HCT116 (cell line): ENCODE measurements at regions not wholly inside any gene's neighbourhood (a gene's known extent, or its start where the extent isn't known, plus 50 kb on each side); places are given as distances from the start of the nearest gene placed in this dataset.

ENCODE experiments used
- ATAC-seq: fragments of 200-7000 bp; cut with Tn5 transposase; 2 replicates; pipeline ENCODE4 v1.9.1; 2020; ENCODE audit warnings: mild to moderate bottlenecking, moderate library complexity
- BruUV-seq: library from RNA; stranded (reverse); fragments of 400-500 nt; replicated peaks from 2 replicates; lab custom pipeline; 2021; lab: Mats Ljungman, UMichigan
- CTCF ChIA-PET: fragments of 300-600 bp; sonication (Branson Sonifier 250); formaldehyde crosslinking; loops from one replicate; lab custom pipeline; 2021; ENCODE audit warnings: antibody characterized with exemption; lab: Charles Lee
- POLR2A ChIA-PET: fragments of 300-600, 350-600 bp; sonication (Branson Sonifier 250); formaldehyde crosslinking; loops from one replicate; lab custom pipeline; 2021; ENCODE audit warnings: antibody characterized with exemption; lab: Charles Lee
- RAD21 ChIA-PET, 2 experiments: fragments of 300-600 bp; sonication (Branson Sonifier 250); formaldehyde crosslinking; loops; one replicate each; lab custom pipeline; 2023; ENCODE audit warnings: low total read pairs in 2 of 2; ENCODE audit not compliant: uncharacterized antibody in 2 of 2, unreplicated experiment in 2 of 2, low non-redundant PET in 1 of 2; lab: Charles Lee
- DNase-seq: peaks from one replicate; pipeline ENCODE4 v3.0.0-alpha.2; 2010; ENCODE audit warnings: low read depth, low spot score
- H2AFZ ChIP-seq: fragments of 200-600 bp; shearing (Covaris generic), sonication (generic); 2 replicates; pipeline ENCODE4 v1.6.1; 2017; ENCODE audit warnings: low read depth, mixed run types, mixed read lengths, antibody characterized with exemption, low read length; ENCODE audit not compliant: poor library complexity, severe bottlenecking
- H3K27ac ChIP-seq: 2 replicates; pipeline ENCODE4 v1.5.1; 2012; ENCODE audit warnings: low read depth, low read length
- H3K27me3 ChIP-seq: fragments of 200-600 bp; sonication (generic); 2 replicates; pipeline ENCODE4 v1.6.1; 2016; ENCODE audit warnings: mixed run types, low read length, mixed read lengths; ENCODE audit not compliant: insufficient read depth
- H3K36me3 ChIP-seq, 2 experiments: fragments of 200-500 bp in 1 of 2; fragments of 200-600 bp in 1 of 2; sonication (Bioruptor generic) in 1 of 2; sonication (generic) in 1 of 2; 2 replicates each; pipeline versions ENCODE4 v1.5.1 to v1.6.1; 2014 to 2016; ENCODE audit warnings: low read length in 2 of 2, inconsistent platforms in 1 of 2, mixed read lengths in 1 of 2, mixed run types in 1 of 2; ENCODE audit not compliant: insufficient read depth in 2 of 2, control insufficient read depth in 1 of 2
- H3K4me1 ChIP-seq, 2 experiments: fragments of 200-600 bp in 1 of 2; sonication (generic) in 1 of 2; 2 replicates each; pipeline versions ENCODE4 v1.5.1 to v1.6.1; 2012 to 2017; ENCODE audit warnings: low read length in 2 of 2, inconsistent platforms in 1 of 2, mild to moderate bottlenecking in 1 of 2, mixed read lengths in 1 of 2, mixed run types in 1 of 2, moderate library complexity in 1 of 2; ENCODE audit not compliant: insufficient read depth in 2 of 2, control insufficient read depth in 1 of 2
- H3K4me2 ChIP-seq: fragments of 200-600 bp; sonication (generic); 2 replicates; pipeline ENCODE4 v1.6.1; 2017; ENCODE audit warnings: mixed run types, low read length, mixed read lengths
- H3K4me3 ChIP-seq, 2 experiments: fragments of 200-600 bp in 1 of 2; sonication (generic) in 1 of 2; replicated peaks in 1 of 2; 2 replicates each; pipeline ENCODE4 v1.5.1; 2011 to 2016; ENCODE audit warnings: low read length in 2 of 2, control low read depth in 1 of 2, low read depth in 1 of 2, mild to moderate bottlenecking in 1 of 2, mixed read lengths in 1 of 2, mixed run types in 1 of 2
- H3K79me2 ChIP-seq: fragments of 200-600 bp; sonication (generic); 2 replicates; pipeline ENCODE4 v1.6.1; 2017; ENCODE audit warnings: mild to moderate bottlenecking, mixed run types, low read length, moderate library complexity, mixed read lengths; ENCODE audit not compliant: insufficient read depth
- H3K9ac ChIP-seq: fragments of 200-600 bp; sonication (generic); 2 replicates; pipeline ENCODE4 v1.6.1; 2016; ENCODE audit warnings: low read length, mixed read lengths
- H3K9me2 ChIP-seq: fragments of 200-600 bp; sonication (generic), shearing (Covaris generic); 2 replicates; pipeline ENCODE4 v1.6.1; 2017; ENCODE audit warnings: mixed run types, mild to moderate bottlenecking, moderate library complexity; ENCODE audit not compliant: insufficient read depth
- H3K9me3 ChIP-seq, 2 experiments: fragments of 200-500 bp in 1 of 2; fragments of 200-600 bp in 1 of 2; sonication (Bioruptor generic) in 1 of 2; sonication (generic) in 1 of 2; 2 replicates each; pipeline ENCODE4 v1.6.1; 2014 to 2017; ENCODE audit warnings: low read length in 2 of 2, mixed read lengths in 2 of 2, inconsistent platforms in 1 of 2, low read depth in 1 of 2, mild to moderate bottlenecking in 1 of 2, mixed run types in 1 of 2, moderate library complexity in 1 of 2; ENCODE audit not compliant: control insufficient read depth in 1 of 2, insufficient read depth in 1 of 2
- H4K20me1 ChIP-seq: fragments of 200-600 bp; sonication (generic), shearing (Covaris generic); 2 replicates; pipeline ENCODE4 v1.6.1; 2017; ENCODE audit warnings: mixed run types, mild to moderate bottlenecking, moderate library complexity; ENCODE audit not compliant: insufficient read depth
- CBX3 ChIP-seq: IDR thresholded peaks from 2 replicates; pipeline ENCODE4 v1.6.1; 2012; ENCODE audit warnings: low read depth
- ELF1 ChIP-seq: IDR thresholded peaks from 2 replicates; pipeline ENCODE4 v1.6.1; 2012; ENCODE audit warnings: low read depth, borderline replicate concordance
- EZH2 ChIP-seq: fragments of 200-600 bp; sonication (generic); IDR thresholded peaks from 2 replicates; pipeline ENCODE4 v1.6.1; 2017; ENCODE audit warnings: antibody characterized with exemption, mixed run types
- FOSL1 ChIP-seq: IDR thresholded peaks from 2 replicates; pipeline ENCODE4 v1.6.1; 2012; ENCODE audit warnings: low read depth
- JUND ChIP-seq: IDR thresholded peaks from 2 replicates; pipeline ENCODE4 v1.6.1; 2012
- POLR2A ChIP-seq: IDR thresholded peaks from 2 replicates; pipeline ENCODE4 v1.7.0; 2011; ENCODE audit warnings: borderline replicate concordance; ENCODE audit not compliant: insufficient read depth, insufficient read length; ENCODE audit errors: extremely low read depth
- POLR2AphosphoS5 ChIP-seq: IDR thresholded peaks from 2 replicates; pipeline ENCODE4 v1.6.1; 2011; ENCODE audit warnings: mild to moderate bottlenecking, low read depth, low read length, moderate library complexity
- RAD21 ChIP-seq: IDR thresholded peaks from 2 replicates; pipeline ENCODE4 v1.6.1; 2012; ENCODE audit warnings: low read depth, mild to moderate bottlenecking
- SP1 ChIP-seq: IDR thresholded peaks from 2 replicates; pipeline ENCODE4 v1.6.1; 2012; ENCODE audit warnings: low read depth
- TCF7L2 ChIP-seq: IDR thresholded peaks from 2 replicates; pipeline ENCODE4 v1.7.0; 2011; ENCODE audit warnings: borderline replicate concordance, inconsistent platforms; ENCODE audit not compliant: insufficient read depth, insufficient read length; ENCODE audit errors: extremely low read depth
- YY1 ChIP-seq: IDR thresholded peaks from 2 replicates; pipeline ENCODE4 v1.6.1; 2011; ENCODE audit warnings: low read length, low read depth, moderate library complexity, mild to moderate bottlenecking; ENCODE audit not compliant: insufficient replicate concordance; ENCODE audit errors: extremely low read depth
- ZNF274 ChIP-seq: fragments of 200-500 bp; sonication (Bioruptor generic); IDR thresholded peaks from 2 replicates; pipeline ENCODE4 v1.6.1; 2014; ENCODE audit warnings: mild to moderate bottlenecking, low read depth, low read length, inconsistent platforms
- intact Hi-C: fragments of 100-400 bp; cut with micrococcal nuclease; formaldehyde crosslinking; loops from 2 replicates; pipeline ENCODE4 v1.10.0; 2022
- TF ChIP-seq, protein P1 (sequence below): IDR thresholded peaks from 2 replicates; pipeline ENCODE4 v1.6.1; 2012

DNA sequence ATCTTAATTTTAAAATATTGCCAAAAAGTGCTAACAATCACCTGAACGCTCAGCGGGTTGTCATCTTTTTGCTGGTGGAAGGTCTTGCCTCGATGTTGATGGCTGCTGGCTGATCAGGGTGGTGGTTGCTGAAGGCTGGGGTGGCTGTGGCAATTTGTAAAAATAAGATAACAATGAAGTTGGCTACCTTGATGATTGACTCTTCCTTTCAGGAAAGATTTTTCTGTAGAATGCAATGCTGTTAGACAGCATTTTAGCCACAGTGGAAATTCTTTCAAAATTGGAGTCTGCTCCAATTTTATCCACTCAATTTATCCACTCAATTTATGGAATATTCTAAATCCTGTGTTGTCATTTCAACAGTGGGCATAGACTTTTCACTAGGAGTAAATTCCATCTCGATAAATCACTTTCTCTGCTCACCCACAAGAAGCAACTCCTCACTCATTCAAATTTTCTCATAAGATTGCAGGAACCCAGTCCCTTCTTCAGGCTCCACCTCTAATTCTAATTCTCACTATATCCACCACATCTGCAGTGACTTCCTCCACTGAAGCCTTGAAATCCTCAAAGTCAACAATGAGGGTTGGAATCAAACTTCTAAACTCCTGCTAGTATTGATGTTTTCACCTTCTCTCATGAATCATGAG is 78.8 kb downstream of the LINC01488 start:
- no peak overlapping the region for H3K9ac ChIP-seq
- ChIA-PET CTCF (no interaction called here), POLR2A (no interaction called here), RAD21 (no interaction called here)
- no TSS peak for BruUV-seq
- no peak overlapping the region for H2AFZ ChIP-seq
- H3K4me2 ChIP-seq = no peak overlapping the region
- no peaks in the 10 kb centered on the region for H3K36me3 ChIP-seq
- H3K27ac ChIP-seq = no peak overlapping the region
- H3K4me1 ChIP-seq = peaks cover 0 to 4% of the 10 kb centered on the region in 2 experiments; a peak in 1 of 4 replicates
- H3K27me3 ChIP-seq = no peaks in the 10 kb centered on the region
- H3K4me3 ChIP-seq = no peak overlapping the region
- H3K9me3 ChIP-seq = no peaks in the 10 kb centered on the region
- intact Hi-C loops = no loop called here
- no peaks in the 10 kb centered on the region for H3K79me2 ChIP-seq
- H3K9me2 ChIP-seq = no peaks in the 10 kb centered on the region
- no peaks in the 10 kb centered on the region for H4K20me1 ChIP-seq
- ATAC-seq = no peak
- TF ChIP-seq CBX3 (no peak), POLR2AphosphoS5 (no peak), FOSL1 (no peak), RAD21 (no peak), TCF7L2 (no peak)
- no peak for DNase-seq

DNA sequence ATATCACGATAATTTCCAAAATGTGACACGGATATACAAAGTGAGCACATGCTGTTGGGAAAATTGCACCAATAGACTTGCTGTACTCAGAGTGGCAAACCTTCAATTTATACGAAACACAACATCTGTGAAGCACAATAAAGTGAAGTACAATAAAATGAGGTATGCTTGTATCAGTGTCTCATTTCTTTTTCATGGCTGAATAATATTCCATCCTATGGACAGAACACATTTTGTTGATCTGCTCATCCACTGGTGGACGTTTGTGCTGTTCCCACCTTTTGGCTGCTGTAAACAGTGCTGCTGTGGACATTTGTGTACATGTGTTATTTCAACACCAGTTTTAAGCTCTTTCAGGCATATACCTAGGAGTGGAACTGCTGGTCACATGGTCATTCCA is 78.7 kb upstream of the CCND1 start:
- DNase-seq = no peak
- no peak overlapping the region for H2AFZ ChIP-seq
- no peaks in the 10 kb centered on the region for H3K9me2 ChIP-seq
- H3K27ac ChIP-seq = no peak overlapping the region
- no peaks in the 10 kb centered on the region for H3K27me3 ChIP-seq
- BruUV-seq = no TSS peak
- no peak overlapping the region for H3K4me3 ChIP-seq
- intact Hi-C loops = no loop called here
- no peak overlapping the region for H3K4me2 ChIP-seq
- H3K36me3 ChIP-seq = no peaks in the 10 kb centered on the region
- H3K4me1 ChIP-seq = peaks cover 0 to 4% of the 10 kb centered on the region in 2 experiments; a peak in 1 of 4 replicates
- ATAC-seq = no peak
- CTCF ChIA-PET = no interaction called here
- POLR2A ChIA-PET = no interaction called here
- no peaks in the 10 kb centered on the region for H4K20me1 ChIP-seq
- H3K9ac ChIP-seq = no peak overlapping the region
- no peaks in the 10 kb centered on the region for H3K79me2 ChIP-seq
- no peaks in the 10 kb centered on the region for H3K9me3 ChIP-seq
- RAD21 ChIA-PET = no interaction called here
- TF ChIP-seq JUND = no peak
- TF ChIP-seq FOSL1 = no peak
- no peak for TF ChIP-seq TCF7L2
- TF ChIP-seq ELF1 = no peak
- TF ChIP-seq ZNF274 = no peak
- TF ChIP-seq, protein P1, sequence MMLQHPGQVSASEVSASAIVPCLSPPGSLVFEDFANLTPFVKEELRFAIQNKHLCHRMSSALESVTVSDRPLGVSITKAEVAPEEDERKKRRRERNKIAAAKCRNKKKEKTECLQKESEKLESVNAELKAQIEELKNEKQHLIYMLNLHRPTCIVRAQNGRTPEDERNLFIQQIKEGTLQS = no peak
- no peak for TF ChIP-seq SP1
- TF ChIP-seq POLR2A = no peak
- TF ChIP-seq CBX3 = no peak
- TF ChIP-seq POLR2AphosphoS5 = no peak
- no peak for TF ChIP-seq YY1
- no peak for TF ChIP-seq EZH2
- TF ChIP-seq, all 23 proteins: peak for 0
